ENCODE measurements at regions not wholly inside any gene's neighbourhood (a gene's known extent, or its start where the extent isn't known, plus 50 kb on each side); places are given as distances from the start of the nearest gene placed in this dataset.

GRCh38 chr1:221903594-221903993, 161.7 kb upstream of the DUSP10 start:
- DNase-seq, result no peak
- H3K9ac ChIP-seq (ENCODE audit: extremely low read depth, insufficient read length, low read length), result no peak overlapping the region
- H3T11ph ChIP-seq (ENCODE audit: low read length), result no peak overlapping the region
- H3K4me2 ChIP-seq (ENCODE audit: insufficient read depth, insufficient read length, low read length), result no peak overlapping the region
- no peaks in the 10 kb centered on the region for H3K4me1 ChIP-seq (ENCODE audit: insufficient read depth, low read length)
- no peak overlapping the region for H3K27ac Mint-ChIP-seq
- no peaks in the 10 kb centered on the region for H3K27me3 Mint-ChIP-seq (ENCODE audit: low read depth)
- H2BK120ac ChIP-seq (ENCODE audit: low read depth, low read length, poor library complexity, severe bottlenecking), result no peak overlapping the region
- no peaks in the 10 kb centered on the region for H3K27me3 ChIP-seq (ENCODE audit: insufficient read depth, low read length)
- no peak overlapping the region for H2AK5ac ChIP-seq (ENCODE audit: insufficient read length, low read length)
- H2BK5ac ChIP-seq (ENCODE audit: insufficient read length, low read length), result no peak overlapping the region
- no peaks in the 10 kb centered on the region for H4K20me1 ChIP-seq (ENCODE audit: control insufficient read depth, insufficient read depth, insufficient read length)
- no peak overlapping the region for H4K5ac ChIP-seq (ENCODE audit: insufficient read length, low read depth, low read length)
- no peak overlapping the region for H3K4me3 Mint-ChIP-seq
- no peaks in the 10 kb centered on the region for H3K9me3 Mint-ChIP-seq
- H2BK12ac ChIP-seq (ENCODE audit: insufficient read length, low read depth, low read length), result no peak overlapping the region
- H3K23me2 ChIP-seq (ENCODE audit: insufficient read length, low read depth, low read length, poor library complexity, severe bottlenecking), result no peaks in the 10 kb centered on the region
- no peak overlapping the region for H3K23ac ChIP-seq (ENCODE audit: insufficient read length, low read depth, low read length)
- TF ChIP-seq CTCF (conservative IDR thresholded peaks at IDR 0.05), result no peak
- no peak overlapping the region for H3K18ac ChIP-seq (ENCODE audit: insufficient read length, low read depth, low read length)
- H3K9me3 ChIP-seq (ENCODE audit: control insufficient read depth, low read depth, low read length), result no peaks in the 10 kb centered on the region
- peaks cover 0 to 3% of the 10 kb centered on the region in 2 experiments; a peak in 1 of 4 replicates for H3K4me1 Mint-ChIP-seq
- H3K27ac ChIP-seq (ENCODE audit: insufficient read length, low read depth, low read length), result no peak overlapping the region
- H3K36me3 Mint-ChIP-seq (ENCODE audit: insufficient read depth in 1 of 3, low read depth in 3 of 3), result no peaks in the 10 kb centered on the region
- H4K8ac ChIP-seq (replicated peaks; ENCODE audit: insufficient read length, low read depth, low read length), result no peak overlapping the region
- no peak overlapping the region for H2BK20ac ChIP-seq (ENCODE audit: low read depth, low read length, poor library complexity, severe bottlenecking)
- H4K91ac ChIP-seq (ENCODE audit: insufficient read length, low read depth, low read length), result no peak overlapping the region
- no peaks in the 10 kb centered on the region for H3K79me2 ChIP-seq (ENCODE audit: insufficient read depth, low read length)
- H2AFZ ChIP-seq (ENCODE audit: low read length), result no peak overlapping the region
- no peak overlapping the region for H3K56ac ChIP-seq (ENCODE audit: insufficient read length, low read depth, low read length)
- H3K79me1 ChIP-seq (ENCODE audit: insufficient read depth, low read depth, low read length, poor library complexity, severe bottlenecking), result no peaks in the 10 kb centered on the region
- H3K14ac ChIP-seq (ENCODE audit: insufficient read depth, low read length), result no peak overlapping the region
- no peak overlapping the region for H2BK15ac ChIP-seq (ENCODE audit: low read depth, low read length)
- WGBS (ENCODE audit: extremely low coverage, insufficient read length, low lambda C conversion rate), result no CpG with 5 or more reads among the region's 6 CpGs
- H3K4ac ChIP-seq (ENCODE audit: low read depth, low read length), result no peak overlapping the region
